Smooth muscle cell (in vitro differentiated cells): ENCODE measurements at regions not wholly inside any gene's neighbourhood (a gene's known extent, or its start where the extent isn't known, plus 50 kb on each side); places are given as distances from the start of the nearest gene placed in this dataset. TPM values are rescaled to one million over a fixed set of nuclear protein-coding genes. Genes with fewer than 3 reads are reported as not detected.

Source experiments
- DNase-seq: peaks from one replicate; lab custom pipeline; 2025; ENCODE audit not compliant: unreplicated experiment; lab: John Stamatoyannopoulos, UW
- H2AFZ ChIP-seq: fragments of 200-600 bp; sonication (generic); 2 replicates; pipeline ENCODE4 v1.6.0; 2016; ENCODE audit warnings: antibody characterized with exemption, low read depth, mild to moderate bottlenecking
- H3F3A ChIP-seq: fragments of 200-600 bp; sonication (generic); 2 replicates; pipeline ENCODE4 v1.6.0; 2017; ENCODE audit warnings: antibody characterized with exemption, low read depth
- H3K27ac ChIP-seq: fragments of 200-600 bp; sonication (generic); 2 replicates; pipeline ENCODE4 v1.5.1; 2016; ENCODE audit warnings: low read depth, mild to moderate bottlenecking
- H3K27me3 ChIP-seq: fragments of 200-600 bp; sonication (generic); 2 replicates; pipeline ENCODE4 v1.6.1; 2016; ENCODE audit warnings: low read depth, mild to moderate bottlenecking
- H3K36me3 ChIP-seq: fragments of 200-600 bp; sonication (generic); 2 replicates; pipeline ENCODE4 v1.5.1; 2016; ENCODE audit warnings: low read depth
- H3K4me1 ChIP-seq: fragments of 200-600 bp; sonication (generic); 2 replicates; pipeline ENCODE4 v1.5.1; 2016; ENCODE audit warnings: low read depth
- H3K4me2 ChIP-seq: fragments of 200-600 bp; sonication (generic); 2 replicates; pipeline ENCODE4 v1.6.0; 2016; ENCODE audit warnings: mild to moderate bottlenecking
- H3K4me3 ChIP-seq: fragments of 200-600 bp; sonication (generic); 2 replicates; pipeline ENCODE4 v1.5.1; 2016; ENCODE audit warnings: mild to moderate bottlenecking
- H3K79me2 ChIP-seq: fragments of 200-600 bp; sonication (generic); 2 replicates; pipeline ENCODE4 v1.6.0; 2016; ENCODE audit warnings: low read depth, mild to moderate bottlenecking
- H3K9ac ChIP-seq: fragments of 200-600 bp; sonication (generic); 2 replicates; pipeline ENCODE4 v1.6.0; 2016; ENCODE audit warnings: low read depth
- H3K9me3 ChIP-seq: fragments of 200-600 bp; sonication (generic); replicated peaks from 2 replicates; pipeline ENCODE4 v1.5.1; 2016; ENCODE audit warnings: low read depth
- H4K20me1 ChIP-seq: fragments of 200-600 bp; sonication (generic); 2 replicates; pipeline ENCODE4 v1.6.0; 2016; ENCODE audit warnings: low read depth
- WGBS: methylation state at CpG from one replicate; pipeline ENCODE4 v1.1.7; 2016; ENCODE audit warnings: low lambda C conversion rate; 5-methylcytosine and 5-hydroxymethylcytosine counted together
- small RNA-seq: library from RNA; depleted of rRNA; stranded (forward); fragments of <200 nt; gene quantifications from one replicate; pipeline ENCODE3, GENCODE V24; 2014
- TF ChIP-seq, protein P1 (sequence below): fragments of 200-600 bp; sonication (generic); IDR thresholded peaks from 2 replicates; pipeline ENCODE4 v1.5.1; 2017; ENCODE audit warnings: borderline replicate concordance, mild to moderate bottlenecking, antibody characterized with exemption; ENCODE audit not compliant: insufficient read depth, poor library complexity, severe bottlenecking

DNA sequence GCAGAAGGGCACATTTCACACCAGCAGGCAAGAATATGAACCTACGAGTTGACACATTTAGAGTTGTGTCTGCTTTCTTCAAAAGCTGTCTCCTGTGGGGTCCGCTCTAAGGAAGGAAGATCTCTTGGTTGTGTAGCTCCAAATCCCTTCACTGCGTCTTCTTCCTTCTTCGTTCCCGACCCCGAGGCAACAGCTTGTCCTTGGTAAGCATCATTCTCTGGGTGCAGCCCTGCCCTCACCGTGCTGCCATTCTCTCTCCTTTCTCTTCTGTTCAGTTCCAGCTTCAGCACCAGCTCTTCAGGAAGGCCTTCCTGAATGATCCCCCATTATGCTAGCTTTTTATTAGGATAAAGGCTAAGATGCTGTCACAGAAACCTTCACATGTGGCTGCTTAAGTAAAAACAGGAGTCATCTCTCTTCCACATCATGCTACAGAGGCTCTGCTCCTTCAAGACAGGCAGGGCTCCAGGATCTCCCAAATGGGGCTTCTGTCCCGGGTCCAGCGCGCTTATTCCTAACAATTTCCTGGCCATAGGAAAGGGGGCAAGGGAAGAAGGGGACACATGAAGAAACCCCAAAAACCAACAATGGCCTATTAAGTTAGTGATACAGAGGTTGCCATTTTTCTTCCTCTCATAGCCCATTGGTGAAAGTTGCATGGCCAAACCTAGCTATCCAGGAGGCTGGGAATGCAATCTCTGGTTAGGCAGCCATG is 52.2 kb upstream of the SHH start:
- no peak overlapping the region for H3K4me2 ChIP-seq
- H3K4me3 ChIP-seq, result no peak overlapping the region
- H3K9me3 ChIP-seq, result no peaks in the 10 kb centered on the region
- H3K79me2 ChIP-seq, result no peaks in the 10 kb centered on the region
- H2AFZ ChIP-seq, result no peak overlapping the region
- H4K20me1 ChIP-seq, result no peaks in the 10 kb centered on the region
- H3K36me3 ChIP-seq, result no peaks in the 10 kb centered on the region
- no peak overlapping the region for H3K9ac ChIP-seq
- H3K4me1 ChIP-seq, result no peaks in the 10 kb centered on the region
- 84% methylated on average over 10 of the region's 10 CpGs for WGBS
- no peak overlapping the region for H3K27ac ChIP-seq
- no peak for DNase-seq
- TF ChIP-seq, protein P1, sequence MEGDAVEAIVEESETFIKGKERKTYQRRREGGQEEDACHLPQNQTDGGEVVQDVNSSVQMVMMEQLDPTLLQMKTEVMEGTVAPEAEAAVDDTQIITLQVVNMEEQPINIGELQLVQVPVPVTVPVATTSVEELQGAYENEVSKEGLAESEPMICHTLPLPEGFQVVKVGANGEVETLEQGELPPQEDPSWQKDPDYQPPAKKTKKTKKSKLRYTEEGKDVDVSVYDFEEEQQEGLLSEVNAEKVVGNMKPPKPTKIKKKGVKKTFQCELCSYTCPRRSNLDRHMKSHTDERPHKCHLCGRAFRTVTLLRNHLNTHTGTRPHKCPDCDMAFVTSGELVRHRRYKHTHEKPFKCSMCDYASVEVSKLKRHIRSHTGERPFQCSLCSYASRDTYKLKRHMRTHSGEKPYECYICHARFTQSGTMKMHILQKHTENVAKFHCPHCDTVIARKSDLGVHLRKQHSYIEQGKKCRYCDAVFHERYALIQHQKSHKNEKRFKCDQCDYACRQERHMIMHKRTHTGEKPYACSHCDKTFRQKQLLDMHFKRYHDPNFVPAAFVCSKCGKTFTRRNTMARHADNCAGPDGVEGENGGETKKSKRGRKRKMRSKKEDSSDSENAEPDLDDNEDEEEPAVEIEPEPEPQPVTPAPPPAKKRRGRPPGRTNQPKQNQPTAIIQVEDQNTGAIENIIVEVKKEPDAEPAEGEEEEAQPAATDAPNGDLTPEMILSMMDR, result no peak
- peaks cover 12% of the 10 kb centered on the region for H3K27me3 ChIP-seq
- no peaks in the 10 kb centered on the region for H3F3A ChIP-seq

GRCh38 chr7:155863721-155864151 is 51.5 kb upstream of the SHH start:
- no peak for DNase-seq

GRCh38 chr7:155862123-155862892 is 50.0 kb upstream of the SHH start:
- H3K27me3 ChIP-seq, result peaks cover 12% of the 10 kb centered on the region
- no peak for DNase-seq
- H3K4me3 ChIP-seq, result no peak overlapping the region
- H3K27ac ChIP-seq, result no peak overlapping the region
- H3K79me2 ChIP-seq, result no peaks in the 10 kb centered on the region
- 85% methylated on average over 12 of the region's 12 CpGs for WGBS
- H3K4me2 ChIP-seq, result no peak overlapping the region
- TF ChIP-seq, protein P1, result peak; percentile 9
- H3K36me3 ChIP-seq, result no peaks in the 10 kb centered on the region
- no peak overlapping the region for H2AFZ ChIP-seq
- no peaks in the 10 kb centered on the region for H4K20me1 ChIP-seq
- no peaks in the 10 kb centered on the region for H3K9me3 ChIP-seq
- H3K9ac ChIP-seq, result no peak overlapping the region
- H3K4me1 ChIP-seq, result no peaks in the 10 kb centered on the region
- no peaks in the 10 kb centered on the region for H3F3A ChIP-seq

More at GRCh38 chr7:155863721-155864151, 51.5 kb upstream of the SHH start:
- H3K27ac ChIP-seq, result no peak overlapping the region
- H3F3A ChIP-seq, result no peaks in the 10 kb centered on the region
- no peaks in the 10 kb centered on the region for H3K4me1 ChIP-seq
- H3K36me3 ChIP-seq, result no peaks in the 10 kb centered on the region
- H3K9me3 ChIP-seq, result no peaks in the 10 kb centered on the region
- H3K4me3 ChIP-seq, result no peak overlapping the region
- H3K9ac ChIP-seq, result no peak overlapping the region
- H3K79me2 ChIP-seq, result no peaks in the 10 kb centered on the region
- no peaks in the 10 kb centered on the region for H4K20me1 ChIP-seq
- H2AFZ ChIP-seq, result no peak overlapping the region
- peaks cover 12% of the 10 kb centered on the region for H3K27me3 ChIP-seq
- no peak overlapping the region for H3K4me2 ChIP-seq
- 91% methylated on average over 11 of the region's 11 CpGs for WGBS
- TF ChIP-seq, protein P1, result no peak

Small RNA genes lying in the stretch of these regions (small RNA-seq; reads per million reads assigned to genes)
- not detected for gene AC093813.1
- not detected for gene RF00019
